Epithelial cell of esophagus (primary cell): ENCODE measurements at regions not wholly inside any gene's neighbourhood (a gene's known extent, or its start where the extent isn't known, plus 50 kb on each side); places are given as distances from the start of the nearest gene placed in this dataset.

Experiments
- DNase-seq: peaks from one replicate; pipeline ENCODE4 v3.0.0; 2010; ENCODE audit warnings: low read depth
- H3K4me3 ChIP-seq: 2 replicates; pipeline ENCODE4 v1.5.1; 2011; ENCODE audit warnings: mild to moderate bottlenecking, low read length, control low read depth
- CTCF ChIP-seq: IDR thresholded peaks from 2 replicates; pipeline ENCODE4 v1.5.1; 2011; ENCODE audit warnings: low read depth, mild to moderate bottlenecking, low read length, control low read depth, inconsistent platforms; ENCODE audit not compliant: insufficient read depth; ENCODE audit errors: missing control alignments

- TF ChIP-seq CTCF, result no peak
- no peak overlapping the region for H3K4me3 ChIP-seq
- DNase-seq, result peak; percentile 44
Observed at GRCh38 chr1:95850763-95851162, 616.8 kb downstream of the RWDD3 start.

GRCh38 chr1:95852483-95853070 lies 618.6 kb downstream of the RWDD3 start:
- no peak for TF ChIP-seq CTCF
- DNase-seq, result no peak

GRCh38 chr1:95854457-95854856 lies 620.4 kb downstream of the RWDD3 start:
- no peak for TF ChIP-seq CTCF
- DNase-seq, result no peak
- no peak overlapping the region for H3K4me3 ChIP-seq

More at GRCh38 chr1:95852483-95853070, 618.6 kb downstream of the RWDD3 start:
- no peak overlapping the region for H3K4me3 ChIP-seq

GRCh38 chr1:95863086-95863485 lies 629.1 kb downstream of the RWDD3 start:
- DNase-seq, result no peak
- TF ChIP-seq CTCF, result no peak
- no peak overlapping the region for H3K4me3 ChIP-seq

- no peak for DNase-seq
- no peak for TF ChIP-seq CTCF
- H3K4me3 ChIP-seq, result no peak overlapping the region
Observed at GRCh38 chr1:95865769-95866168, 631.8 kb downstream of the RWDD3 start.

- no peak for TF ChIP-seq CTCF
- no peak for DNase-seq
- H3K4me3 ChIP-seq, result no peak overlapping the region
Observed at GRCh38 chr1:95876276-95876675, 642.3 kb downstream of the RWDD3 start.

GRCh38 chr1:95879498-95880050 lies 645.6 kb downstream of the RWDD3 start:
- no peak for TF ChIP-seq CTCF
- H3K4me3 ChIP-seq, result no peak overlapping the region
- no peak for DNase-seq
